ENCODE measurements at regions not wholly inside any gene's neighbourhood (a gene's known extent, or its start where the extent isn't known, plus 50 kb on each side); places are given as distances from the start of the nearest gene placed in this dataset.

DNA sequence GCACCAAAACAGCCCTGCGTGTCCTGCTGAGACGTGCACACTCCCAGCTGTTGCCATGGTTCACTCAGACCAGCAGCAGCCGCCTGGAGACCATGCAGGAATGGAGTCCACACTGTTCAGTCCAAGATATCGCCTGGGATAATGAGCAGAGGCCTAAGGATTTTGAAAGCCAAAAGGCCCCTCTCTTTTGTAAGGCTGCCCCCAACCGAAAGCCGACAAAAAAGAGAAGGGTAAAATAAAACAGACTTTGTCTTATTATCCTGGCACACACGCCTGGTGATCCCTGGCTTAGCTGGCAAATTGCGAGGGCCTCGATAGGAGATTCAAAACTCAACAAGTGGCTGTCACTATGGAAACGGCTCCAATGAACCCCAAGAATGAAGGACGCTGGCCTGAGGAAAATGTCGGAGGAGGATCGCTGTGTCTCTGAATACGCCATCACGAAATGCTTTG lies 263.6 kb downstream of the SKIDA1 start:
- TF ChIP-seq, protein P1, sequence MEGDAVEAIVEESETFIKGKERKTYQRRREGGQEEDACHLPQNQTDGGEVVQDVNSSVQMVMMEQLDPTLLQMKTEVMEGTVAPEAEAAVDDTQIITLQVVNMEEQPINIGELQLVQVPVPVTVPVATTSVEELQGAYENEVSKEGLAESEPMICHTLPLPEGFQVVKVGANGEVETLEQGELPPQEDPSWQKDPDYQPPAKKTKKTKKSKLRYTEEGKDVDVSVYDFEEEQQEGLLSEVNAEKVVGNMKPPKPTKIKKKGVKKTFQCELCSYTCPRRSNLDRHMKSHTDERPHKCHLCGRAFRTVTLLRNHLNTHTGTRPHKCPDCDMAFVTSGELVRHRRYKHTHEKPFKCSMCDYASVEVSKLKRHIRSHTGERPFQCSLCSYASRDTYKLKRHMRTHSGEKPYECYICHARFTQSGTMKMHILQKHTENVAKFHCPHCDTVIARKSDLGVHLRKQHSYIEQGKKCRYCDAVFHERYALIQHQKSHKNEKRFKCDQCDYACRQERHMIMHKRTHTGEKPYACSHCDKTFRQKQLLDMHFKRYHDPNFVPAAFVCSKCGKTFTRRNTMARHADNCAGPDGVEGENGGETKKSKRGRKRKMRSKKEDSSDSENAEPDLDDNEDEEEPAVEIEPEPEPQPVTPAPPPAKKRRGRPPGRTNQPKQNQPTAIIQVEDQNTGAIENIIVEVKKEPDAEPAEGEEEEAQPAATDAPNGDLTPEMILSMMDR (conservative IDR thresholded peaks at IDR 0.05 in 1 of 2, IDR thresholded peaks at IDR 0.05 in 1 of 2; ENCODE audit: extremely low read depth in 1 of 2, insufficient read depth in 1 of 2, low read depth in 1 of 2, low read length in 2 of 2) = no peak
- TF ChIP-seq EZH2 (IDR thresholded peaks at IDR 0.05; ENCODE audit: borderline replicate concordance, low read length) = no peak

Data from mammary epithelial cell (primary cell).